WTC11 (cell line): ENCODE measurements at regions not wholly inside any gene's neighbourhood (a gene's known extent, or its start where the extent isn't known, plus 50 kb on each side); places are given as distances from the start of the nearest gene placed in this dataset.

Experiments
- ATAC-seq: fragments of 200-7000 bp; cut with Tn5 transposase; 2 replicates; pipeline ENCODE4 v1.10.0; 2021; ENCODE audit warnings: mild to moderate bottlenecking, moderate library complexity
- CTCF ChIA-PET: fragments of 300-600 bp; sonication (Branson Sonifier 250); formaldehyde crosslinking; loops from one replicate; lab custom pipeline; 2021; ENCODE audit warnings: antibody characterized with exemption; lab: Charles Lee
- POLR2A ChIA-PET: fragments of 350-600 bp; sonication (Branson Sonifier 250); formaldehyde crosslinking; loops from one replicate; lab custom pipeline; 2021; ENCODE audit warnings: antibody characterized with exemption; lab: Charles Lee
- DNase-seq: peaks from one replicate; pipeline ENCODE4 v3.0.0; 2021; ENCODE audit warnings: low spot score
- H3K27ac Mint-ChIP-seq: 2 replicates; pipeline ENCODE4 v1.8.0; 2021; ENCODE audit warnings: mixed read lengths
- H3K27me3 Mint-ChIP-seq: 2 replicates; pipeline ENCODE4 v1.8.0; 2021; ENCODE audit warnings: low read depth, mild to moderate bottlenecking, moderate library complexity, mixed read lengths
- H3K36me3 Mint-ChIP-seq: 2 replicates; pipeline ENCODE4 v1.8.0; 2021; ENCODE audit warnings: mixed read lengths
- H3K4me1 Mint-ChIP-seq: 2 replicates; pipeline ENCODE4 v1.8.0; 2022; ENCODE audit warnings: mixed read lengths
- H3K4me3 Mint-ChIP-seq: 2 replicates; pipeline ENCODE4 v1.8.0; 2021; ENCODE audit warnings: mild to moderate bottlenecking, moderate library complexity, mixed read lengths
- H3K9me3 Mint-ChIP-seq: 2 replicates; pipeline ENCODE4 v1.8.0; 2021; ENCODE audit warnings: mixed read lengths
- ATF1 ChIP-seq: sonication (generic); formaldehyde crosslinking; IDR thresholded peaks from 2 replicates; pipeline ENCODE4 v1.8.1; 2023; ENCODE audit warnings: mild to moderate bottlenecking, moderate library complexity, missing genetic modification reagents
- ATF3 ChIP-seq: sonication (generic); formaldehyde crosslinking; conservative IDR thresholded peaks from 2 replicates; pipeline ENCODE4 v1.8.1; 2022; ENCODE audit warnings: mild to moderate bottlenecking, missing genetic modification reagents
- CDX4 ChIP-seq: fragments of 250-450 bp; sonication (Bioruptor Pico); IDR thresholded peaks from 2 replicates; pipeline ENCODE4 v1.9.0; 2021; ENCODE audit warnings: moderate library complexity, mild to moderate bottlenecking, inconsistent platforms, borderline replicate concordance
- CREM ChIP-seq: sonication (generic); formaldehyde crosslinking; IDR thresholded peaks from 2 replicates; pipeline ENCODE4 v1.8.1; 2022; ENCODE audit warnings: mild to moderate bottlenecking, missing genetic modification reagents, moderate library complexity
- E2F4 ChIP-seq: sonication (generic); formaldehyde crosslinking; IDR thresholded peaks from 2 replicates; pipeline ENCODE4 v1.8.1; 2022; ENCODE audit warnings: low read depth, mild to moderate bottlenecking, moderate library complexity, missing genetic modification reagents, borderline replicate concordance
- FOXJ3 ChIP-seq: sonication (generic); formaldehyde crosslinking; IDR thresholded peaks from 2 replicates; pipeline ENCODE4 v1.9.0; 2021; ENCODE audit warnings: missing genetic modification reagents, mild to moderate bottlenecking, borderline replicate concordance
- FOXP1 ChIP-seq: sonication (generic); formaldehyde crosslinking; IDR thresholded peaks from 2 replicates; pipeline ENCODE4 v1.8.0; 2022; ENCODE audit warnings: missing genetic modification reagents, mild to moderate bottlenecking, moderate library complexity, borderline replicate concordance
- HMGA2 ChIP-seq: fragments of 250-450 bp; sonication (Bioruptor Pico); IDR thresholded peaks from 2 replicates; pipeline ENCODE4 v1.4.0; 2021; ENCODE audit warnings: mild to moderate bottlenecking, moderate library complexity
- IRF2 ChIP-seq: sonication (generic); formaldehyde crosslinking; IDR thresholded peaks from 2 replicates; pipeline ENCODE4 v1.8.0; 2022; ENCODE audit warnings: low read depth, missing genetic modification reagents, borderline replicate concordance
- MLX ChIP-seq: sonication (generic); formaldehyde crosslinking; IDR thresholded peaks from 2 replicates; pipeline ENCODE4 v1.8.1; 2023; ENCODE audit warnings: mild to moderate bottlenecking, missing genetic modification reagents, moderate library complexity
- MYBL2 ChIP-seq: sonication (generic); formaldehyde crosslinking; IDR thresholded peaks from 2 replicates; pipeline ENCODE4 v1.8.1; 2023; ENCODE audit warnings: mild to moderate bottlenecking, moderate library complexity, missing genetic modification reagents
- NFYB ChIP-seq: sonication (generic); formaldehyde crosslinking; conservative IDR thresholded peaks from 2 replicates; pipeline ENCODE4 v1.8.0; 2022; ENCODE audit warnings: low read depth, missing genetic modification reagents
- OVOL2 ChIP-seq: fragments of 250-450 bp; sonication (Bioruptor Pico); IDR thresholded peaks from 2 replicates; pipeline ENCODE4 v1.9.0; 2021; ENCODE audit warnings: mild to moderate bottlenecking, borderline replicate concordance
- PRRX2 ChIP-seq: fragments of 250-450 bp; sonication (Bioruptor Pico); IDR thresholded peaks from 2 replicates; pipeline ENCODE4 v1.8.0; 2021; ENCODE audit warnings: mild to moderate bottlenecking
- RELA ChIP-seq: sonication (generic); formaldehyde crosslinking; IDR thresholded peaks from 2 replicates; pipeline ENCODE4 v1.8.1; 2022; ENCODE audit warnings: missing genetic modification reagents, mild to moderate bottlenecking, borderline replicate concordance
- SMAD3 ChIP-seq: sonication (generic); formaldehyde crosslinking; IDR thresholded peaks from 2 replicates; pipeline ENCODE4 v1.8.0; 2022; ENCODE audit warnings: missing genetic modification reagents, mild to moderate bottlenecking, borderline replicate concordance
- TEAD4 ChIP-seq: sonication (generic); formaldehyde crosslinking; IDR thresholded peaks from 2 replicates; pipeline ENCODE4 v1.8.0; 2022; ENCODE audit warnings: mild to moderate bottlenecking, missing genetic modification reagents
- USF1 ChIP-seq: sonication (generic); formaldehyde crosslinking; IDR thresholded peaks from 2 replicates; pipeline ENCODE4 v1.8.0; 2022; ENCODE audit warnings: mild to moderate bottlenecking, missing genetic modification reagents
- ZBTB43 ChIP-seq: sonication (generic); formaldehyde crosslinking; IDR thresholded peaks from 2 replicates; pipeline ENCODE4 v1.8.1; 2023; ENCODE audit warnings: mild to moderate bottlenecking, missing genetic modification reagents
- ZMAT4 ChIP-seq: fragments of 250-450 bp; sonication (Bioruptor Pico); IDR thresholded peaks from 2 replicates; pipeline ENCODE4 v1.9.0; 2021; ENCODE audit warnings: mild to moderate bottlenecking
- ZNF121 ChIP-seq: sonication (generic); formaldehyde crosslinking; IDR thresholded peaks from 2 replicates; pipeline ENCODE4 v1.8.0; 2023; ENCODE audit warnings: missing genetic modification reagents
- ZNF219 ChIP-seq: sonication (generic); formaldehyde crosslinking; IDR thresholded peaks from 2 replicates; pipeline ENCODE4 v1.8.0; 2023; ENCODE audit warnings: missing genetic modification reagents, mild to moderate bottlenecking, borderline replicate concordance
- ZNF263 ChIP-seq: sonication (generic); formaldehyde crosslinking; IDR thresholded peaks from 2 replicates; pipeline ENCODE4 v1.8.1; 2022; ENCODE audit warnings: low read depth, mild to moderate bottlenecking, moderate library complexity, missing genetic modification reagents
- ZNF512 ChIP-seq: sonication (generic); formaldehyde crosslinking; IDR thresholded peaks from 2 replicates; pipeline ENCODE4 v1.8.1; 2022; ENCODE audit warnings: missing genetic modification reagents, borderline replicate concordance

GRCh38 chr10:10596256-10596655, 421.4 kb upstream of the CELF2 start (continued):
- no peak for TF ChIP-seq USF1 (CRISPR knock-in tag)

- peaks cover 2% of the 10 kb centered on the region for H3K9me3 Mint-ChIP-seq
- no peak overlapping the region for H3K27ac Mint-ChIP-seq
- H3K4me3 Mint-ChIP-seq = no peak overlapping the region
- TF ChIP-seq CDX4 (no peak), MYBL2 (CRISPR knock-in tag) (no peak), FOXP1 (CRISPR knock-in tag) (no peak), TEAD4 (CRISPR knock-in tag) (no peak), ZNF263 (CRISPR knock-in tag) (no peak), OVOL2 (CRISPR knock-in tag) (no peak), ZMAT4 (no peak), FOXJ3 (CRISPR knock-in tag) (no peak)
- ChIA-PET CTCF (no interaction called here), POLR2A (no interaction called here)
- H3K36me3 Mint-ChIP-seq = no peaks in the 10 kb centered on the region
- H3K27me3 Mint-ChIP-seq = no peaks in the 10 kb centered on the region; the same call in 1 of the 2 replicates
- no peaks in the 10 kb centered on the region for H3K4me1 Mint-ChIP-seq
- DNase-seq = no peak
- ATAC-seq = no peak
Measured at GRCh38 chr10:10598297-10598696, 419.4 kb upstream of the CELF2 start.

GRCh38 chr10:10600004-10600403, 417.7 kb upstream of the CELF2 start:
- Mint-ChIP-seq H3K4me3 (no peak overlapping the region), H3K4me1 (no peaks in the 10 kb centered on the region), H3K9me3 (peaks cover 4% of the 10 kb centered on the region), H3K27me3 (no peaks in the 10 kb centered on the region; the same call in 1 of the 2 replicates), H3K36me3 (no peaks in the 10 kb centered on the region), H3K27ac (no peak overlapping the region)
- ChIA-PET POLR2A (no interaction called here), CTCF (no interaction called here)
- TF ChIP-seq RELA (no peak), OVOL2 (CRISPR knock-in tag) (no peak), NFYB (CRISPR knock-in tag) (no peak), ZNF512 (CRISPR knock-in tag) (no peak), ATF1 (no peak)
- no peak for DNase-seq
- no peak for ATAC-seq

GRCh38 chr10:10605551-10606081, 412.1 kb upstream of the CELF2 start:
- no peak for DNase-seq
- peaks cover 9% of the 10 kb centered on the region for H3K9me3 Mint-ChIP-seq
- ChIA-PET CTCF (no interaction called here), POLR2A (no interaction called here)
- no peak for ATAC-seq
- H3K27me3 Mint-ChIP-seq = no peaks in the 10 kb centered on the region; the same call in 1 of the 2 replicates
- H3K4me1 Mint-ChIP-seq = peaks cover 4% of the 10 kb centered on the region
- H3K27ac Mint-ChIP-seq = no peak overlapping the region
- no peaks in the 10 kb centered on the region for H3K36me3 Mint-ChIP-seq
- no peak overlapping the region for H3K4me3 Mint-ChIP-seq
- no peak for TF ChIP-seq MLX
- no peak for TF ChIP-seq SMAD3 (CRISPR knock-in tag)
- TF ChIP-seq HMGA2 = no peak
- TF ChIP-seq ZNF219 (CRISPR knock-in tag) = no peak
- TF ChIP-seq ATF3 (CRISPR knock-in tag) = no peak
- no peak for TF ChIP-seq ZBTB43
- no peak for TF ChIP-seq ATF1
- TF ChIP-seq CREM (CRISPR knock-in tag) = no peak
- TF ChIP-seq OVOL2 (CRISPR knock-in tag) = no peak
- TF ChIP-seq IRF2 (CRISPR knock-in tag) = no peak
- no peak for TF ChIP-seq E2F4
- no peak for TF ChIP-seq PRRX2 (CRISPR knock-in tag)
- TF ChIP-seq ZNF121 (CRISPR knock-in tag) = no peak
